HCT116 (cell line): ENCODE measurements at regions not wholly inside any gene's neighbourhood (a gene's known extent, or its start where the extent isn't known, plus 50 kb on each side); places are given as distances from the start of the nearest gene placed in this dataset.

ENCODE experiments used
- ATAC-seq: fragments of 200-7000 bp; cut with Tn5 transposase; 2 replicates; pipeline ENCODE4 v1.9.1; 2020; ENCODE audit warnings: mild to moderate bottlenecking, moderate library complexity
- BruUV-seq: library from RNA; stranded (reverse); fragments of 400-500 nt; replicated peaks from 2 replicates; lab custom pipeline; 2021; lab: Mats Ljungman, UMichigan
- CTCF ChIA-PET: fragments of 300-600 bp; sonication (Branson Sonifier 250); formaldehyde crosslinking; loops from one replicate; lab custom pipeline; 2021; ENCODE audit warnings: antibody characterized with exemption; lab: Charles Lee
- POLR2A ChIA-PET: fragments of 300-600, 350-600 bp; sonication (Branson Sonifier 250); formaldehyde crosslinking; loops from one replicate; lab custom pipeline; 2021; ENCODE audit warnings: antibody characterized with exemption; lab: Charles Lee
- RAD21 ChIA-PET, 2 experiments: fragments of 300-600 bp; sonication (Branson Sonifier 250); formaldehyde crosslinking; loops; one replicate each; lab custom pipeline; 2023; ENCODE audit warnings: low total read pairs in 2 of 2; ENCODE audit not compliant: uncharacterized antibody in 2 of 2, unreplicated experiment in 2 of 2, low non-redundant PET in 1 of 2; lab: Charles Lee
- DNase-seq: peaks from one replicate; pipeline ENCODE4 v3.0.0-alpha.2; 2010; ENCODE audit warnings: low read depth, low spot score
- H2AFZ ChIP-seq: fragments of 200-600 bp; shearing (Covaris generic), sonication (generic); 2 replicates; pipeline ENCODE4 v1.6.1; 2017; ENCODE audit warnings: low read depth, mixed run types, mixed read lengths, antibody characterized with exemption, low read length; ENCODE audit not compliant: poor library complexity, severe bottlenecking
- H3K27ac ChIP-seq: 2 replicates; pipeline ENCODE4 v1.5.1; 2012; ENCODE audit warnings: low read depth, low read length
- H3K27me3 ChIP-seq: fragments of 200-600 bp; sonication (generic); 2 replicates; pipeline ENCODE4 v1.6.1; 2016; ENCODE audit warnings: mixed run types, low read length, mixed read lengths; ENCODE audit not compliant: insufficient read depth
- H3K36me3 ChIP-seq, 2 experiments: fragments of 200-500 bp in 1 of 2; fragments of 200-600 bp in 1 of 2; sonication (Bioruptor generic) in 1 of 2; sonication (generic) in 1 of 2; 2 replicates each; pipeline versions ENCODE4 v1.5.1 to v1.6.1; 2014 to 2016; ENCODE audit warnings: low read length in 2 of 2, inconsistent platforms in 1 of 2, mixed read lengths in 1 of 2, mixed run types in 1 of 2; ENCODE audit not compliant: insufficient read depth in 2 of 2, control insufficient read depth in 1 of 2
- H3K4me1 ChIP-seq, 2 experiments: fragments of 200-600 bp in 1 of 2; sonication (generic) in 1 of 2; 2 replicates each; pipeline versions ENCODE4 v1.5.1 to v1.6.1; 2012 to 2017; ENCODE audit warnings: low read length in 2 of 2, inconsistent platforms in 1 of 2, mild to moderate bottlenecking in 1 of 2, mixed read lengths in 1 of 2, mixed run types in 1 of 2, moderate library complexity in 1 of 2; ENCODE audit not compliant: insufficient read depth in 2 of 2, control insufficient read depth in 1 of 2
- H3K4me2 ChIP-seq: fragments of 200-600 bp; sonication (generic); 2 replicates; pipeline ENCODE4 v1.6.1; 2017; ENCODE audit warnings: mixed run types, low read length, mixed read lengths
- H3K4me3 ChIP-seq, 2 experiments: fragments of 200-600 bp in 1 of 2; sonication (generic) in 1 of 2; replicated peaks in 1 of 2; 2 replicates each; pipeline ENCODE4 v1.5.1; 2011 to 2016; ENCODE audit warnings: low read length in 2 of 2, control low read depth in 1 of 2, low read depth in 1 of 2, mild to moderate bottlenecking in 1 of 2, mixed read lengths in 1 of 2, mixed run types in 1 of 2
- H3K79me2 ChIP-seq: fragments of 200-600 bp; sonication (generic); 2 replicates; pipeline ENCODE4 v1.6.1; 2017; ENCODE audit warnings: mild to moderate bottlenecking, mixed run types, low read length, moderate library complexity, mixed read lengths; ENCODE audit not compliant: insufficient read depth
- H3K9ac ChIP-seq: fragments of 200-600 bp; sonication (generic); 2 replicates; pipeline ENCODE4 v1.6.1; 2016; ENCODE audit warnings: low read length, mixed read lengths
- H3K9me2 ChIP-seq: fragments of 200-600 bp; sonication (generic), shearing (Covaris generic); 2 replicates; pipeline ENCODE4 v1.6.1; 2017; ENCODE audit warnings: mixed run types, mild to moderate bottlenecking, moderate library complexity; ENCODE audit not compliant: insufficient read depth
- H3K9me3 ChIP-seq, 2 experiments: fragments of 200-500 bp in 1 of 2; fragments of 200-600 bp in 1 of 2; sonication (Bioruptor generic) in 1 of 2; sonication (generic) in 1 of 2; 2 replicates each; pipeline ENCODE4 v1.6.1; 2014 to 2017; ENCODE audit warnings: low read length in 2 of 2, mixed read lengths in 2 of 2, inconsistent platforms in 1 of 2, low read depth in 1 of 2, mild to moderate bottlenecking in 1 of 2, mixed run types in 1 of 2, moderate library complexity in 1 of 2; ENCODE audit not compliant: control insufficient read depth in 1 of 2, insufficient read depth in 1 of 2
- H4K20me1 ChIP-seq: fragments of 200-600 bp; sonication (generic), shearing (Covaris generic); 2 replicates; pipeline ENCODE4 v1.6.1; 2017; ENCODE audit warnings: mixed run types, mild to moderate bottlenecking, moderate library complexity; ENCODE audit not compliant: insufficient read depth
- ATF3 ChIP-seq: IDR thresholded peaks from 2 replicates; pipeline ENCODE4 v1.6.1; 2012
- CBX3 ChIP-seq: IDR thresholded peaks from 2 replicates; pipeline ENCODE4 v1.6.1; 2012; ENCODE audit warnings: low read depth
- CEBPB ChIP-seq: IDR thresholded peaks from 2 replicates; pipeline ENCODE4 v1.6.1; 2012; ENCODE audit warnings: low read depth
- EGR1 ChIP-seq: IDR thresholded peaks from 2 replicates; pipeline ENCODE4 v1.6.1; 2012; ENCODE audit warnings: low read depth
- ELF1 ChIP-seq: IDR thresholded peaks from 2 replicates; pipeline ENCODE4 v1.6.1; 2012; ENCODE audit warnings: low read depth, borderline replicate concordance
- EZH2phosphoT487 ChIP-seq: fragments of 200-600 bp; IDR thresholded peaks from 2 replicates; pipeline ENCODE4 v1.6.1; 2018; ENCODE audit warnings: antibody characterized with exemption, borderline replicate concordance
- JUND ChIP-seq: IDR thresholded peaks from 2 replicates; pipeline ENCODE4 v1.6.1; 2012
- MAX ChIP-seq: IDR thresholded peaks from 2 replicates; pipeline ENCODE4 v1.6.1; 2012
- POLR2AphosphoS5 ChIP-seq: IDR thresholded peaks from 2 replicates; pipeline ENCODE4 v1.6.1; 2011; ENCODE audit warnings: mild to moderate bottlenecking, low read depth, low read length, moderate library complexity
- RAD21 ChIP-seq: IDR thresholded peaks from 2 replicates; pipeline ENCODE4 v1.6.1; 2012; ENCODE audit warnings: low read depth, mild to moderate bottlenecking
- SP1 ChIP-seq: IDR thresholded peaks from 2 replicates; pipeline ENCODE4 v1.6.1; 2012; ENCODE audit warnings: low read depth
- SRF ChIP-seq: IDR thresholded peaks from 2 replicates; pipeline ENCODE4 v1.6.1; 2012; ENCODE audit warnings: low read depth
- TCF7L2 ChIP-seq: IDR thresholded peaks from 2 replicates; pipeline ENCODE4 v1.7.0; 2011; ENCODE audit warnings: borderline replicate concordance, inconsistent platforms; ENCODE audit not compliant: insufficient read depth, insufficient read length; ENCODE audit errors: extremely low read depth
- YY1 ChIP-seq: IDR thresholded peaks from 2 replicates; pipeline ENCODE4 v1.6.1; 2011; ENCODE audit warnings: low read length, low read depth, moderate library complexity, mild to moderate bottlenecking; ENCODE audit not compliant: insufficient replicate concordance; ENCODE audit errors: extremely low read depth
- ZBTB33 ChIP-seq: IDR thresholded peaks from 2 replicates; pipeline ENCODE4 v1.6.1; 2011; ENCODE audit warnings: mild to moderate bottlenecking, low read length, moderate library complexity; ENCODE audit not compliant: insufficient replicate concordance; ENCODE audit errors: extremely low read depth
- ZFX ChIP-seq: fragments of 450-650 bp; IDR thresholded peaks from 2 replicates; pipeline ENCODE4 v1.6.1; 2017
- ZNF274 ChIP-seq: fragments of 200-500 bp; sonication (Bioruptor generic); IDR thresholded peaks from 2 replicates; pipeline ENCODE4 v1.6.1; 2014; ENCODE audit warnings: mild to moderate bottlenecking, low read depth, low read length, inconsistent platforms
- intact Hi-C: fragments of 100-400 bp; cut with micrococcal nuclease; formaldehyde crosslinking; loops from 2 replicates; pipeline ENCODE4 v1.10.0; 2022

DNA sequence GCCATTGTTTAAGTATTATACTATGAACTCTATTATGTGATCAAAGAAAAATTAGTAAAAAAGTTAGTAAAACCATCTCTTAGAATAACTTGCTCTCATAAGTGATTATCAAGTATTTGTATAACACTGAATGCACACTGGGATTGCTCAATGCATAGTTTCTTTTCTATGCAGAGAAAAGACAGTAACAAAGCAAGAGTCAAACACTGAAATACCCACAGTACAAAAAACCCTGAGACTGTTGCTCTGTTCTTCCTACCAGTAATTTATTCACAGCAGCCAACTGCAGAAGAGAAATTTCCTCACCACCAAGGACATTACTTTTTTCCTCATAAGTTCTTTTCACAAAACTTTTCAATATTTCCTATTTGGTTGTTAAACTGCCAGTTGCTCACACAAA, 634.4 kb downstream of the DTWD2 start:
- CTCF ChIA-PET = no interaction called here
- H3K9me2 ChIP-seq = no peaks in the 10 kb centered on the region
- intact Hi-C loops = no loop called here
- H2AFZ ChIP-seq = no peak overlapping the region
- BruUV-seq = no TSS peak
- no peaks in the 10 kb centered on the region for H3K79me2 ChIP-seq
- no peak overlapping the region for H3K9ac ChIP-seq
- no peak for ATAC-seq
- TF ChIP-seq SP1 (no peak), ZFX (no peak), JUND (no peak), CEBPB (no peak), RAD21 (no peak), SRF (no peak), ZNF274 (no peak), ELF1 (no peak), EZH2phosphoT487 (no peak), ZBTB33 (no peak), EGR1 (no peak)
- TF ChIP-seq, all 23 proteins: peak for 0
- ChIA-PET RAD21 (no interaction called here), POLR2A (no interaction called here)
- Histone ChIP-seq H3K36me3 (no peaks in the 10 kb centered on the region), H3K4me3 (no peak overlapping the region), H4K20me1 (no peaks in the 10 kb centered on the region), H3K4me2 (no peak overlapping the region), H3K27ac (no peak overlapping the region), H3K9me3 (no peaks in the 10 kb centered on the region), H3K27me3 (no peaks in the 10 kb centered on the region), H3K4me1 (no peaks in the 10 kb centered on the region)
- DNase-seq = no peak

GRCh38 chr5:118336468-118336867, 651.9 kb downstream of the DTWD2 start:
- intact Hi-C loops = no loop called here
- CTCF ChIA-PET = no interaction called here
- ATAC-seq = no peak
- TF ChIP-seq POLR2AphosphoS5 (no peak), RAD21 (no peak), TCF7L2 (no peak), YY1 (no peak), ZFX (no peak), CEBPB (no peak), SP1 (no peak), MAX (no peak), EGR1 (no peak), ATF3 (no peak), CBX3 (no peak), ELF1 (no peak)

More at GRCh38 chr5:118336468-118336867, 651.9 kb downstream of the DTWD2 start:
- H3K36me3 ChIP-seq = no peaks in the 10 kb centered on the region
- H3K79me2 ChIP-seq = no peaks in the 10 kb centered on the region
- H3K4me2 ChIP-seq = no peak overlapping the region
- H3K9me2 ChIP-seq = no peaks in the 10 kb centered on the region
- no peak for DNase-seq
- H3K9me3 ChIP-seq = no peaks in the 10 kb centered on the region
- H3K9ac ChIP-seq = no peak overlapping the region
- POLR2A ChIA-PET = no interaction called here
- no TSS peak for BruUV-seq
- RAD21 ChIA-PET = no interaction called here
- no peak overlapping the region for H2AFZ ChIP-seq
- H3K4me1 ChIP-seq = no peaks in the 10 kb centered on the region
- no peak overlapping the region for H3K4me3 ChIP-seq
- H4K20me1 ChIP-seq = no peaks in the 10 kb centered on the region
- H3K27me3 ChIP-seq = no peaks in the 10 kb centered on the region
- H3K27ac ChIP-seq = no peak overlapping the region
